ENCODE measurements at regions not wholly inside any gene's neighbourhood (a gene's known extent, or its start where the extent isn't known, plus 50 kb on each side); places are given as distances from the start of the nearest gene placed in this dataset.

DNA sequence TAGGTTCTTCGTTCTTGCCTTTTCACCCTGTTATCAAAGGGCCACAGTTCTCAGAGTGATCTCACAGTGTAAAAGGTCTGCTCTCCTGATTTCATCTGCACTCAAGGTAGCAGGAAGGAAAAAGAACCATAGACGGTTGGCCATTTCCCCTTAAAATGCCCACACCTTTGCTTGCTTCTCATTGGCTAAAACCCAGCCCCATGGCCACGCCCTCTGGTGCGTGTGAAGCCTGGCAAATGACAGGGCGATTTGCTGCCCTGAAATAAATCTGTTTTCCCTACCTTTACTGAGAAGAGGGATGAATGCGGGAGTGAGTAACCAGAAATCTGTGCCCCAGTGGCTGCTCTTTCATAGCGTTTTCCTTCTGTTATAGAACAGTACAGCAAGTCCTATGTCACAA is 269.3 kb downstream of the POU4F1 start:
- no peak overlapping the region for H3K9ac ChIP-seq (ENCODE audit: low read depth, low read length)
- H3K36me3 ChIP-seq (ENCODE audit: insufficient read depth, low read length), result no peaks in the 10 kb centered on the region
- H3K9me3 ChIP-seq (ENCODE audit: control insufficient read depth, insufficient read depth, low read length), result no peaks in the 10 kb centered on the region
- H3K4me1 ChIP-seq (ENCODE audit: insufficient read depth, low read length), result no peaks in the 10 kb centered on the region

DNA sequence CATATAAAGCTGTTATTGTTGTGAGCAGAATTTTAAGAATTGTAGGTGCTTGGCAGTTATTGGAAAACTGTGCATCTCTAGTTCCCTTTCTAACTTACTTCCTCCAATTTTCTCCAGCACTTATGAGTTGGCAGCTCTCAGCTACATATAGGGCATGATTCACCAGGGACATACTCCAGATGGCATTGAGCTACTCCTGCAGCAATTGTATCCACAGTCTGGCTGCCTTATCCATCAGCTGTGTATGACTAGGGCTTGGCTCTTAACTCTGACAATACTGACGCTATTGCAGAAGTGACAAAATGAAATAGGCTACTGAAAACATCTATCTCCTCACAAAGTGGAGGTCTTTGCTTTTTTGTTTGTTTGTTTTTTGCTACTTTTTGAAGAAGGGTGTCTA is 276.7 kb downstream of the POU4F1 start:
- no peaks in the 10 kb centered on the region for H3K36me3 ChIP-seq (ENCODE audit: insufficient read depth, low read length)
- no peaks in the 10 kb centered on the region for H3K4me1 ChIP-seq (ENCODE audit: insufficient read depth, low read length)
- no peak overlapping the region for H3K9ac ChIP-seq (ENCODE audit: low read depth, low read length)
- H3K9me3 ChIP-seq (ENCODE audit: control insufficient read depth, insufficient read depth, low read length), result no peaks in the 10 kb centered on the region

DNA sequence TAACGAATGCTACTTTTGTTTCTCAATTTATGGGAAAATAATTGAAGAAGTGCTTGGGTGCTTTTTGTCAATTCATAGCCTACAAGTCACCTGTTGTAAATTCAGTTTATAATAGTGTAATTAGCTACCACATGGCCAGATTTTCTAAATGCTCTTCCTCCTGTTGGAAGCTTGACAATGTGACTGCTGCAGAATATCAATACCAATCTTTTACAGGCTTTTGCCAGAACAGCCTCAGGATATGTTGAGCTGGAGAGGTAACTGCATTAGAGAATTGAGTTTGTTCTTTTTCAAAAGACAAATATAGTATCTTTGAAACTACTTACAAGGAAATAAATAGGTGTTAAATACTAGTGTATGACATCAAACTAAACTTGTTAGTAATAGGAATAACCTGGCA is 277.8 kb downstream of the POU4F1 start:
- no peaks in the 10 kb centered on the region for H3K36me3 ChIP-seq (ENCODE audit: insufficient read depth, low read length)
- H3K9me3 ChIP-seq (ENCODE audit: control insufficient read depth, insufficient read depth, low read length), result no peaks in the 10 kb centered on the region
- H3K9ac ChIP-seq (ENCODE audit: low read depth, low read length), result no peak overlapping the region
- H3K4me1 ChIP-seq (ENCODE audit: insufficient read depth, low read length), result no peaks in the 10 kb centered on the region

- H3K9me3 ChIP-seq (ENCODE audit: control insufficient read depth, insufficient read depth, low read length), result no peaks in the 10 kb centered on the region
- no peak overlapping the region for H3K9ac ChIP-seq (ENCODE audit: low read depth, low read length)
- no peaks in the 10 kb centered on the region for H3K4me1 ChIP-seq (ENCODE audit: insufficient read depth, low read length)
- no peaks in the 10 kb centered on the region for H3K36me3 ChIP-seq (ENCODE audit: insufficient read depth, low read length)
Observed at GRCh38 chr13:78323848-78324247, 279.5 kb downstream of the POU4F1 start.

DNA sequence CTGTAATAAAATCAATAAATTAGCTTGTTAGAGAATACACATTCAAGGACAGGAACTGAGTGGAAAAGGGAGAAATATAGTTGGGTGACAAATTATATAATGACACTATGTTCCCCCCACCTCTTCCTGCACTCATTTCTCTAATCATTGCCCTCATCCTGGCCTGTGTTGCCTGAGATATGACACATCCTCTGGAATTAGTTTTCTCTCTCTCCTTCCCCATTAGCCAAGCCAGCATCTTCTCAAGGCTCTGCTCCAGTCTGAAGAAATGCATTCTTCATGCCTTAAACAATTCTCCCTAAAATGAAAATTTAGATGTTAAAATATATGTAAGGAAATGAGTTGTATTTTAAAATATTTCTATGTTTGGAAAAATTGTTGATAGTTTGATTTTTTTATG is 280.3 kb downstream of the POU4F1 start:
- H3K9ac ChIP-seq (ENCODE audit: low read depth, low read length), result no peak overlapping the region
- no peaks in the 10 kb centered on the region for H3K9me3 ChIP-seq (ENCODE audit: control insufficient read depth, insufficient read depth, low read length)
- H3K4me1 ChIP-seq (ENCODE audit: insufficient read depth, low read length), result no peaks in the 10 kb centered on the region
- H3K36me3 ChIP-seq (ENCODE audit: insufficient read depth, low read length), result no peaks in the 10 kb centered on the region

- H3K4me1 ChIP-seq (ENCODE audit: insufficient read depth, low read length), result no peaks in the 10 kb centered on the region
- H3K36me3 ChIP-seq (ENCODE audit: insufficient read depth, low read length), result no peaks in the 10 kb centered on the region
- H3K9me3 ChIP-seq (ENCODE audit: control insufficient read depth, insufficient read depth, low read length), result no peaks in the 10 kb centered on the region
- no peak overlapping the region for H3K9ac ChIP-seq (ENCODE audit: low read depth, low read length)
Observed at GRCh38 chr13:78319101-78319627, 284.2 kb downstream of the POU4F1 start.

DNA sequence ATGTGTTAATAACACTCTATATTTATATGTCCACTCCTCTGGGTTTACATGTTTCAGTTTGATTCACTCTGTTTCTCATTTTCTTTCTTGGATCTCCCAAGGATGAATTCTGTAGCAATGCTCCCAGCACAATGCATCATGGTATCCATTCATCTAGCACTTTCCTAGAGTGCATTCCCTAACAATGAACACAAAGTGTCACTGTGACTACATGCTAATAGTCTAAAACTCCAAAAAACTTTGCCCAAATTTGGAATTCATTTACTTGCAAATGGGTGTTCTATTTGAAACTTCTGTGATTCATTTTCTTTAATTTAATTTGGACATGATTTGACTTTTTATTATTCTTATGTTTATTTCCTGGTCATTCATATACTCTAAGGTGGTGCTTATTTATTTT is 286.3 kb downstream of the POU4F1 start:
- H3K9ac ChIP-seq (ENCODE audit: low read depth, low read length), result no peak overlapping the region
- no peaks in the 10 kb centered on the region for H3K4me1 ChIP-seq (ENCODE audit: insufficient read depth, low read length)
- no peaks in the 10 kb centered on the region for H3K36me3 ChIP-seq (ENCODE audit: insufficient read depth, low read length)
- H3K9me3 ChIP-seq (ENCODE audit: control insufficient read depth, insufficient read depth, low read length), result no peaks in the 10 kb centered on the region

GRCh38 chr13:78309497-78310180 is 293.7 kb downstream of the POU4F1 start:
- Histone ChIP-seq H3K9ac (ENCODE audit: low read depth, low read length) (no peak overlapping the region), H3K36me3 (ENCODE audit: insufficient read depth, low read length) (no peaks in the 10 kb centered on the region), H3K4me1 (ENCODE audit: insufficient read depth, low read length) (no peaks in the 10 kb centered on the region), H3K9me3 (ENCODE audit: control insufficient read depth, insufficient read depth, low read length) (no peaks in the 10 kb centered on the region)

DNA sequence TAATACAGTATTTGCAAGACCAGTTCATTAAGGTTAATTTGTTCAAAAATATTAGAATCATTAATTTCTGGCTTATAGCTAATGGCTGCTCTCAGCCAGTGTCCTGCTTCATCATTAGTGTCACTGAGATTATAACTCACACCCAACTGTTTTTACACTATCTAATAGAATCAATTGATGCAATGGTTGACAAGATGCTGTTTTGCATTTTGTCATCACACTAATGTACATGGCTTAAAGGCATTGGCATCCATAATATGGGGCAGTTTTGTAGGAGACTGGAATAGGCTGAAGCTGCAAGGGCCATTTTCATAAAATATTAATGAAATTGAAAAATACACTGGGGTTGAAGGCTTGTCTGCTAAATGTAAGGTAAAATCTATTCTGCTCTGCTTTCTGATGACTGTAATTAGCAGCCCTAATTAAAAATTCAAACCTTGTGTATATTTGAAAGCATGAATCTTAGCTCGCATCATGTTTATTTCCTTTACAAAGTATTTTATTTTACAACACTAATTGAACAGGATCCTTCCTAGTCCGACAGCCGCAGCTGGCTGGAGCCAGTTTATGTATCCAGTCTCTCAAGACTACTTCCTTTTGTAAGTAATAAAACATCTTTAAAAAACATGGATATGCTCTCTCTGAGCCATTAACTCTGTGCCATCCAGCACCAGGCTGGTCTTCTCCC is 296.7 kb downstream of the POU4F1 start:
- Histone ChIP-seq H3K9me3 (ENCODE audit: control insufficient read depth, insufficient read depth, low read length) (no peaks in the 10 kb centered on the region), H3K36me3 (ENCODE audit: insufficient read depth, low read length) (no peaks in the 10 kb centered on the region), H3K9ac (ENCODE audit: low read depth, low read length) (no peak overlapping the region), H3K4me1 (ENCODE audit: insufficient read depth, low read length) (no peaks in the 10 kb centered on the region)

DNA sequence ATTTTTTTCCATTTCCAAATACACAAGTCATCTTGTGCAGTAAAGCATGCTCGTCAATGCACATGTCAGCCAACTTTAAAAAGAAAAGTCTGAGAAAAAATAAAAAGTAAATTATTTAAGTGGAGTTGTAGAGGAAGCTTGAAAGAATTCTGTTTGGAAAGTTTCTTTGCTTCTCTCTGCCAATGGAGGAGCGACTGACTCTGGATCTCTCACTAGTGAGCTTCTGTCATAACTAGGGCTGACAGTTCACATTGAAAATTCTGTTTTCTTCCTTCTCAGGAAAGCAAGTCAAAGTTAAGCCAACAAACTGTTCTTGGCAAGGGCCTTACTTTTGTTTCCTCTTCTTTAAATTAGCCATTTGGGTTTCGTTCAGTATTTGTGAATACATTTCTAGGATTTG is 298.2 kb downstream of the POU4F1 start:
- Histone ChIP-seq H3K9me3 (ENCODE audit: control insufficient read depth, insufficient read depth, low read length) (no peaks in the 10 kb centered on the region), H3K36me3 (ENCODE audit: insufficient read depth, low read length) (no peaks in the 10 kb centered on the region)

GRCh38 chr13:78299832-78300623 is 303.3 kb downstream of the POU4F1 start:
- H3K36me3 ChIP-seq (ENCODE audit: insufficient read depth, low read length), result no peaks in the 10 kb centered on the region
- no peaks in the 10 kb centered on the region for H3K4me1 ChIP-seq (ENCODE audit: insufficient read depth, low read length)
- H3K9ac ChIP-seq (ENCODE audit: low read depth, low read length), result no peak overlapping the region
- no peaks in the 10 kb centered on the region for H3K9me3 ChIP-seq (ENCODE audit: control insufficient read depth, insufficient read depth, low read length)

More for the DNA sequence above, 298.2 kb downstream of the POU4F1 start:
- Histone ChIP-seq H3K9ac (ENCODE audit: low read depth, low read length) (no peak overlapping the region), H3K4me1 (ENCODE audit: insufficient read depth, low read length) (no peaks in the 10 kb centered on the region)

DNA sequence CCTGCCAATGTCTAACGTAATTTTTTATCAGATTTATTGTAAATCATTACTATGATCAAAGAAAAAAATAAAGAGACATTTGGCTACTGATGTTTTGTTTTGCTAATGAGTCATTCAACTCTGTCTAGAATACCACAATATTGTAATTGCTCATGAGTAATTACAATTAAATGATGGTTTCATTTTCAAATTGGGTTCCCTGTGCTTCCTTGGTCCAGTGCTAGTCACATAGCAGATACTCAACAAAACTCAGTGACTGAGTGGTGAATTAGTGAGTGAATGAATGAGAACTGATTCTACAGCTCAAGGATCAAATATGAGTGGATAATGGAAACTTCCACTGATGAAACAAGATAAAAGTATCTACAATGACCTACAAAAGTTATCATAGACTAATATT is 304.7 kb downstream of the POU4F1 start:
- Histone ChIP-seq H3K9me3 (ENCODE audit: control insufficient read depth, insufficient read depth, low read length) (no peaks in the 10 kb centered on the region), H3K36me3 (ENCODE audit: insufficient read depth, low read length) (no peaks in the 10 kb centered on the region), H3K4me1 (ENCODE audit: insufficient read depth, low read length) (no peaks in the 10 kb centered on the region), H3K9ac (ENCODE audit: low read depth, low read length) (no peak overlapping the region)

- H3K9me3 ChIP-seq (ENCODE audit: control insufficient read depth, insufficient read depth, low read length), result no peaks in the 10 kb centered on the region
- no peaks in the 10 kb centered on the region for H3K36me3 ChIP-seq (ENCODE audit: insufficient read depth, low read length)
- no peaks in the 10 kb centered on the region for H3K4me1 ChIP-seq (ENCODE audit: insufficient read depth, low read length)
- no peak overlapping the region for H3K9ac ChIP-seq (ENCODE audit: low read depth, low read length)
Observed at GRCh38 chr13:78286748-78287147, 316.6 kb downstream of the POU4F1 start.

DNA sequence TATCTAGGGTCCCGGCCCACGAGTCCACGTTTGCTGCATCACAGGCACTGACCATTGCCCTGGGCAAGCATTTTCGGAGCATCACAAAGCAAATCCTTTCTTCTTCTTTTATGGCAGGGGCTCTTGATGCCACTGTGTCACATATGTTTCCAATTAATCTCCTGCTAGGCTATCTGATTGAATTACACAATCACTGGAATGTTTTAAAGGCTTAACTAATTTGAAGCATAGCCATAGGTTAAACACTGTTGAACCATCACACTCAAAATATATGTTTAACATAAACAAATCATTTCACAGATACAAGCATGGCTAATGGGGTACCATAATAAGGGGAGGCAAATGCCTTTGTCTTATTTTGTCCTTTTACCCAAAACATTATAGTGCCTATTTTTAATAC is 338.3 kb downstream of the POU4F1 start:
- no peaks in the 10 kb centered on the region for H3K9me3 ChIP-seq (ENCODE audit: control insufficient read depth, insufficient read depth, low read length)
- H3K4me1 ChIP-seq (ENCODE audit: insufficient read depth, low read length), result no peaks in the 10 kb centered on the region
- no peaks in the 10 kb centered on the region for H3K36me3 ChIP-seq (ENCODE audit: insufficient read depth, low read length)
- no peak overlapping the region for H3K9ac ChIP-seq (ENCODE audit: low read depth, low read length)
